HCT116 (cell line): ENCODE measurements at regions not wholly inside any gene's neighbourhood (a gene's known extent, or its start where the extent isn't known, plus 50 kb on each side); places are given as distances from the start of the nearest gene placed in this dataset.

Experiments
- ATAC-seq: fragments of 200-7000 bp; cut with Tn5 transposase; 2 replicates; pipeline ENCODE4 v1.9.1; 2020; ENCODE audit warnings: mild to moderate bottlenecking, moderate library complexity
- BruUV-seq: library from RNA; stranded (reverse); fragments of 400-500 nt; replicated peaks from 2 replicates; lab custom pipeline; 2021; lab: Mats Ljungman, UMichigan
- CTCF ChIA-PET: fragments of 300-600 bp; sonication (Branson Sonifier 250); formaldehyde crosslinking; loops from one replicate; lab custom pipeline; 2021; ENCODE audit warnings: antibody characterized with exemption; lab: Charles Lee
- POLR2A ChIA-PET: fragments of 300-600, 350-600 bp; sonication (Branson Sonifier 250); formaldehyde crosslinking; loops from one replicate; lab custom pipeline; 2021; ENCODE audit warnings: antibody characterized with exemption; lab: Charles Lee
- RAD21 ChIA-PET, 2 experiments: fragments of 300-600 bp; sonication (Branson Sonifier 250); formaldehyde crosslinking; loops; one replicate each; lab custom pipeline; 2023; ENCODE audit warnings: low total read pairs in 2 of 2; ENCODE audit not compliant: uncharacterized antibody in 2 of 2, unreplicated experiment in 2 of 2, low non-redundant PET in 1 of 2; lab: Charles Lee
- DNase-seq: peaks from one replicate; pipeline ENCODE4 v3.0.0-alpha.2; 2010; ENCODE audit warnings: low read depth, low spot score
- H2AFZ ChIP-seq: fragments of 200-600 bp; shearing (Covaris generic), sonication (generic); 2 replicates; pipeline ENCODE4 v1.6.1; 2017; ENCODE audit warnings: low read depth, mixed run types, mixed read lengths, antibody characterized with exemption, low read length; ENCODE audit not compliant: poor library complexity, severe bottlenecking
- H3K27ac ChIP-seq: 2 replicates; pipeline ENCODE4 v1.5.1; 2012; ENCODE audit warnings: low read depth, low read length
- H3K27me3 ChIP-seq: fragments of 200-600 bp; sonication (generic); 2 replicates; pipeline ENCODE4 v1.6.1; 2016; ENCODE audit warnings: mixed run types, low read length, mixed read lengths; ENCODE audit not compliant: insufficient read depth
- H3K36me3 ChIP-seq, 2 experiments: fragments of 200-500 bp in 1 of 2; fragments of 200-600 bp in 1 of 2; sonication (Bioruptor generic) in 1 of 2; sonication (generic) in 1 of 2; 2 replicates each; pipeline versions ENCODE4 v1.5.1 to v1.6.1; 2014 to 2016; ENCODE audit warnings: low read length in 2 of 2, inconsistent platforms in 1 of 2, mixed read lengths in 1 of 2, mixed run types in 1 of 2; ENCODE audit not compliant: insufficient read depth in 2 of 2, control insufficient read depth in 1 of 2
- H3K4me1 ChIP-seq, 2 experiments: fragments of 200-600 bp in 1 of 2; sonication (generic) in 1 of 2; 2 replicates each; pipeline versions ENCODE4 v1.5.1 to v1.6.1; 2012 to 2017; ENCODE audit warnings: low read length in 2 of 2, inconsistent platforms in 1 of 2, mild to moderate bottlenecking in 1 of 2, mixed read lengths in 1 of 2, mixed run types in 1 of 2, moderate library complexity in 1 of 2; ENCODE audit not compliant: insufficient read depth in 2 of 2, control insufficient read depth in 1 of 2
- H3K4me2 ChIP-seq: fragments of 200-600 bp; sonication (generic); 2 replicates; pipeline ENCODE4 v1.6.1; 2017; ENCODE audit warnings: mixed run types, low read length, mixed read lengths
- H3K4me3 ChIP-seq, 2 experiments: fragments of 200-600 bp in 1 of 2; sonication (generic) in 1 of 2; replicated peaks in 1 of 2; 2 replicates each; pipeline ENCODE4 v1.5.1; 2011 to 2016; ENCODE audit warnings: low read length in 2 of 2, control low read depth in 1 of 2, low read depth in 1 of 2, mild to moderate bottlenecking in 1 of 2, mixed read lengths in 1 of 2, mixed run types in 1 of 2
- H3K79me2 ChIP-seq: fragments of 200-600 bp; sonication (generic); 2 replicates; pipeline ENCODE4 v1.6.1; 2017; ENCODE audit warnings: mild to moderate bottlenecking, mixed run types, low read length, moderate library complexity, mixed read lengths; ENCODE audit not compliant: insufficient read depth
- H3K9ac ChIP-seq: fragments of 200-600 bp; sonication (generic); 2 replicates; pipeline ENCODE4 v1.6.1; 2016; ENCODE audit warnings: low read length, mixed read lengths
- H3K9me2 ChIP-seq: fragments of 200-600 bp; sonication (generic), shearing (Covaris generic); 2 replicates; pipeline ENCODE4 v1.6.1; 2017; ENCODE audit warnings: mixed run types, mild to moderate bottlenecking, moderate library complexity; ENCODE audit not compliant: insufficient read depth
- H3K9me3 ChIP-seq, 2 experiments: fragments of 200-500 bp in 1 of 2; fragments of 200-600 bp in 1 of 2; sonication (Bioruptor generic) in 1 of 2; sonication (generic) in 1 of 2; 2 replicates each; pipeline ENCODE4 v1.6.1; 2014 to 2017; ENCODE audit warnings: low read length in 2 of 2, mixed read lengths in 2 of 2, inconsistent platforms in 1 of 2, low read depth in 1 of 2, mild to moderate bottlenecking in 1 of 2, mixed run types in 1 of 2, moderate library complexity in 1 of 2; ENCODE audit not compliant: control insufficient read depth in 1 of 2, insufficient read depth in 1 of 2
- H4K20me1 ChIP-seq: fragments of 200-600 bp; sonication (generic), shearing (Covaris generic); 2 replicates; pipeline ENCODE4 v1.6.1; 2017; ENCODE audit warnings: mixed run types, mild to moderate bottlenecking, moderate library complexity; ENCODE audit not compliant: insufficient read depth
- CBX3 ChIP-seq: IDR thresholded peaks from 2 replicates; pipeline ENCODE4 v1.6.1; 2012; ENCODE audit warnings: low read depth
- CEBPB ChIP-seq: IDR thresholded peaks from 2 replicates; pipeline ENCODE4 v1.6.1; 2012; ENCODE audit warnings: low read depth
- EGR1 ChIP-seq: IDR thresholded peaks from 2 replicates; pipeline ENCODE4 v1.6.1; 2012; ENCODE audit warnings: low read depth
- ELF1 ChIP-seq: IDR thresholded peaks from 2 replicates; pipeline ENCODE4 v1.6.1; 2012; ENCODE audit warnings: low read depth, borderline replicate concordance
- EZH2 ChIP-seq: fragments of 200-600 bp; sonication (generic); IDR thresholded peaks from 2 replicates; pipeline ENCODE4 v1.6.1; 2017; ENCODE audit warnings: antibody characterized with exemption, mixed run types
- JUND ChIP-seq: IDR thresholded peaks from 2 replicates; pipeline ENCODE4 v1.6.1; 2012
- MAX ChIP-seq: IDR thresholded peaks from 2 replicates; pipeline ENCODE4 v1.6.1; 2012
- POLR2A ChIP-seq: IDR thresholded peaks from 2 replicates; pipeline ENCODE4 v1.7.0; 2011; ENCODE audit warnings: borderline replicate concordance; ENCODE audit not compliant: insufficient read depth, insufficient read length; ENCODE audit errors: extremely low read depth
- REST ChIP-seq: IDR thresholded peaks from 2 replicates; pipeline ENCODE4 v1.6.1; 2012; ENCODE audit warnings: low read depth
- SRF ChIP-seq: IDR thresholded peaks from 2 replicates; pipeline ENCODE4 v1.6.1; 2012; ENCODE audit warnings: low read depth
- ZFX ChIP-seq: fragments of 450-650 bp; IDR thresholded peaks from 2 replicates; pipeline ENCODE4 v1.6.1; 2017
- intact Hi-C: fragments of 100-400 bp; cut with micrococcal nuclease; formaldehyde crosslinking; loops from 2 replicates; pipeline ENCODE4 v1.10.0; 2022

GRCh38 chr11:21911061-21911460 is 281.8 kb upstream of the ANO5 start:
- BruUV-seq, result no TSS peak
- ChIA-PET POLR2A (no interaction called here), CTCF (no interaction called here), RAD21 (no interaction called here)
- no peaks in the 10 kb centered on the region for H3K79me2 ChIP-seq
- no peak overlapping the region for H2AFZ ChIP-seq
- H3K4me2 ChIP-seq, result no peak overlapping the region
- H3K27me3 ChIP-seq, result no peaks in the 10 kb centered on the region
- H4K20me1 ChIP-seq, result no peaks in the 10 kb centered on the region
- DNase-seq, result no peak
- no peaks in the 10 kb centered on the region for H3K36me3 ChIP-seq
- no peak overlapping the region for H3K9ac ChIP-seq
- TF ChIP-seq ELF1 (no peak), SRF (no peak), JUND (no peak), CEBPB (no peak), CBX3 (no peak), REST (no peak), EGR1 (no peak), EZH2 (no peak), POLR2A (no peak), MAX (no peak), ZFX (no peak)
- intact Hi-C loops, result no loop called here
- H3K4me1 ChIP-seq, result no peaks in the 10 kb centered on the region
- no peak overlapping the region for H3K4me3 ChIP-seq
- no peak for ATAC-seq
- peaks cover 8 to 22% of the 10 kb centered on the region in 2 experiments; a peak in 2 of 4 replicates for H3K9me3 ChIP-seq
- no peaks in the 10 kb centered on the region for H3K9me2 ChIP-seq
- no peak overlapping the region for H3K27ac ChIP-seq
